Peyer's patch (tissue), 4 donors: ENCODE measurements at regions not wholly inside any gene's neighbourhood (a gene's known extent, or its start where the extent isn't known, plus 50 kb on each side); places are given as distances from the start of the nearest gene placed in this dataset.

Experiments used
- CTCF ChIP-seq, 6 experiments: fragments of 450-650 bp in 4 of 6; fragments of 200-600 bp in 2 of 6; sonication (generic) in 1 of 6; IDR thresholded peaks; one replicate each; pipeline ENCODE4 v1.5.1; 2017 to 2019; ENCODE audit warnings: antibody characterized with exemption in 6 of 6, mild to moderate bottlenecking in 3 of 6, moderate library complexity in 1 of 6
- POLR2A ChIP-seq, 2 donors: fragments of 450-650 bp; IDR thresholded peaks; one replicate each; pipeline ENCODE4 v1.5.1; 2017; ENCODE audit warnings: antibody characterized with exemption in 2 of 2, mild to moderate bottlenecking in 2 of 2, moderate library complexity in 2 of 2

DNA sequence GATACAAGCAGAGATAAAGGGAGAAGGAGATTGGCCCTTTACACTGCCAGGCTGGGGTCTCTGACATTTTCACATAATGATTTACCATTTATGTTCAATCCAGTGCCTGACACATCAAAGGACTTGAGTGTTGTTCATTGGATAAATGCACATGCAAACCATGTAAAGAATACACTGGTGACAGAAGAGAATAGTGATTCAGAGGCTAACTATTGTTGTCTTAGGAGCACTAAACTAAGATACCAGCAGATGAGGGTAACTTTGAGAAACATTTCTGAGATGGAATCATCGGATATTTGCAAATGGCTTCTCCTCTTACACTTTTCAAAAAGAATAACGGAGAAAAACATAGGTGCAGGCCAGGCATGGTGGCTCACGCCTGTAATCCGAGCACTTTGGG is 67.3 kb upstream of the HHIP start:
- TF ChIP-seq CTCF (IDR thresholded peaks at IDR 0.05) (no peak), POLR2A (IDR thresholded peaks at IDR 0.05) (no peak)
